ENCODE measurements at regions not wholly inside any gene's neighbourhood (a gene's known extent, or its start where the extent isn't known, plus 50 kb on each side); places are given as distances from the start of the nearest gene placed in this dataset.

DNA sequence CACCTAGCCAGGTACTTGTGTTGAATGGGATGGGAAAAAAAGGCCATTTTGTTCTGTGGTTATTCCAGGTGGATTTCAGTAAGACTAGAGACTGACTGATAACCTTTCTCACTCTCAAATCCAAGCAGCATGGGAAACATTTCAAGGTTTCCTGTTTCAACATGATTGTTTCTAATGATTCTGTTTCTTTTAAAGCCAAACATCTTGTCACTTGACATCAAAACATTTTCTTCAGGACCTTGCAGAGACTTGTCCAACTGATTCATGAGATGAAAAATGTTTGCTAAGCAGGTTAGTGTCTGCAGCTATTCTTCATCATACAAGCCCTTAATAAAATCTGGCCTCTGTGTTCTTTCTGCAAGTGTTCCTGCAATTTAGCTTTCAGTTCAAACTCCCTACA lies 456.5 kb upstream of the CWC22 start:
- DNase-seq (ENCODE audit: low read depth), result no peak

DNA sequence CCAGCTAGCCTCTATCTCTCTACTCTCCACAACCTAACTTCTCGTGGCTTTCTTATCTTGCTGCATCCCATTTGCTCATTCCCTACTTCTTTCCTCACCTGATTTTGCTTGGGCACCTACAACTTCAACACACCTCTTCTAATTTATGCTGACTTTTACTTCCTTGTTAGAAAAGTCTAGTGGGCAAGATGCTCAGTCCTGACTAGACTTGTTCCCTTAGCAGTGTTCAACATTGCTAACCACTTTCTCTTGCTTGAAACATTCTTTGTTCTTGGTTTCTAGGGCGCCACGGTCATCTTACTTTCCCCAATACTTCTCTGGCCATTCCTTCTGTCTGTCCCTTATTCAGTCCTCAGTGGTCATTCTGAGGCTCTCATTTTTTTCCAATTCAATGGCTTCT lies 454.7 kb upstream of the CWC22 start:
- DNase-seq (ENCODE audit: low read depth), result no peak

DNA sequence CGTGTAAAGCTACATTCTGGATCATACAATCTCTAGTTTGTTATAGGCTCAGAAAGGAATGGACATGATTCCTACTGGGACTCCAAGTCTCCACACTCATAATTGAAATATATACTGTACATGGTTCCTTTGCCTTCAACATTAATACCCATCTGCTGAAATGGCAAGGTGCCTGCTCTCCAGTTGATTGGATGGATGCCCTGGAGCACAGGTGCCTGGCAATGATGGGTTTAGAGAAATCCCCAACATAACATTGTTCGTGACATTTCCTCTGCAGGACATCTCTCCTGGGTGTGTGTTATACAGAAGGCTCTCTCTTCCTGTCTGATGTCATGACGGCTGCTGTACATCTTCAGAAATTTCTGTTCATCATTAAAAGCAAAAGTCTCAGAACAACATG lies 449.7 kb upstream of the CWC22 start:
- DNase-seq (ENCODE audit: low read depth), result no peak

DNA sequence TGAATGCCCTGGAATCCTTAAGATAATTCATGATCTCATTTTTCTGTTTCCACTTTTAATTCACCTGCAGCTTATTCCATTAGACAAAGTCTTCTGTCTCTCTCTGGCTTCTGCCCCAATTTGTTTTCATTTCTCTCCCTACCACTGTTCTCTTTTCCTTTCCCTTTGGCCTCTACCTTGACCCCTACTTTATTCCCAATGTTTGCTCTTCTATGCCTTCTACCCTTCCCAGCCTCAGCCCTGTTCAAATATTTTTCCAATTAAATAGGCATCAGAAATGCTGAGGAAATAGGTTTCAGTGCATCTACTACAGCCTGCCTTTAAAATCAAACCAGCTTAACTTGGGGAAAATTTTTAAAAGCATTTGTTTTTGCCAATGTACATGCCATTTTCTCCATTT lies 443.7 kb upstream of the CWC22 start:
- DNase-seq (ENCODE audit: low read depth), result no peak

DNA sequence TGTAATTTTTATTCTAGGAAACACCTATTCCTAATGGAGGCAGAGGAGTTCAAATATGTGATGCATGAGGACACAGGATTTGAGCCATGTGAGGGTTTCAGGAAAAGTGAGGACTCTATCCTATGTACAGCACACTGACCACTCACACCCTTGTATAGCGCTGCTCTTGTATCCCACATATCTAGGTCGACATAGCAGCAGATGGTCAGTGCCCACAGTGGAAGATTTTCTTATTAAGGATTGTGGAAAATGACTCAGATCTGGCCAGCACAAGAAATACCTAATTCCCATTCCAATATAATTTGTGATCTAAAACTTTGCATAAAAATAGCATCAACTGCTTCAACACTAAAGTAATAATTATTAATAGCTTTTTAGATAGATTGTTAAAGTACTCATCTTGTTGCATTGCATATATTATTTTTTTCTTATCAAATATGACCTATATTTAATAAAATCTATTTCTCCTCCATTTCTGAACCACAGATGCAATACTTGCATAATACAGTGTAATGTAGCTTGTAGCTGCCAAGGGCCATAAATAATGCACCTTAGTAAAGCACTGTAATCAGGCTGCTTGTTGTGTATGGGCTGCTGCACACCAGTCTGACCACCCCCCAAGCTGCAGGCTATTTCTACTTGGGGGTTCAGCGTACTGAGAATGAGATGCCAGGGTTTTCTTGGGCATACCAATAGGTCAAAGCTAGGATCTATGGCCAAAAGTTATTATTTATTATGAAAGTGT lies 442.2 kb upstream of the CWC22 start:
- DNase-seq (ENCODE audit: low read depth), result no peak

DNA sequence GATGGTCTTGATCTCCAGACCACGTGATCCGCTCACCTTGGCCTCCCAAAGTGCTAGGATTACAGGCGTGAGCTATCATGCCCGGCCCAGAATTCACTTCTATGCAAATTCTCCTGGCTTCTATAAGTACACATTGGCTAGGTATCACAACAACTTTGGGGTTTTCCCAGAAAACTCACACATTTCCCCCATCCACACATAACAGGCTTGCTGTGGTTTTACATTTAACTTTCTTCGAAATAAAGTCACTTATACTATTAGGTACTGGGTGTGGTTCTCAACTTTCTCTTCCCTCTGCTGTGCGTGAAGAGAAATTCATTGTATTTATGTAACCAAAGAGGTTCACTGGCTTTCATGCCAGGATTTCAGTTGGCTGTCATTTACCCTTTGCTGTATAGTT lies 439.4 kb upstream of the CWC22 start:
- no peak for DNase-seq (ENCODE audit: low read depth)

DNA sequence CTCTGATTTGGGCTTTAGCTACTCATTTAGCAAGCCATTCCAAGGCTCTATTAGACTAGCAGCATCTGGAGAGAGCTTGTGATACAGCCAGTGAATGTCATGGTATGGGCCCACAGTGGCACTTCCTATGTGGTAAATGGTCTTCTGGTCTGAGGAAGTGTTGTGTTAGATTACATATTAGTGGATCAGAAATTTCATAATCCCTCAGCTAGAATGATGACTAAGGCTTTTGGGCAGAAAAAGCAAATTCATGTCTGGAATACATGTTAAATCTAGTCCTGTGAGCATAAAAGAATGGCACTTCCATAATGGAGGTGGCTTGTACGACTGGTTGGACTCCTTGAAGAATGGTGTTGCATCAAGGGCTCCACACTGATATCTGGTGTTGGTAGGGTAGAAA lies 436.8 kb upstream of the CWC22 start:
- no peak for DNase-seq (ENCODE audit: low read depth)

DNA sequence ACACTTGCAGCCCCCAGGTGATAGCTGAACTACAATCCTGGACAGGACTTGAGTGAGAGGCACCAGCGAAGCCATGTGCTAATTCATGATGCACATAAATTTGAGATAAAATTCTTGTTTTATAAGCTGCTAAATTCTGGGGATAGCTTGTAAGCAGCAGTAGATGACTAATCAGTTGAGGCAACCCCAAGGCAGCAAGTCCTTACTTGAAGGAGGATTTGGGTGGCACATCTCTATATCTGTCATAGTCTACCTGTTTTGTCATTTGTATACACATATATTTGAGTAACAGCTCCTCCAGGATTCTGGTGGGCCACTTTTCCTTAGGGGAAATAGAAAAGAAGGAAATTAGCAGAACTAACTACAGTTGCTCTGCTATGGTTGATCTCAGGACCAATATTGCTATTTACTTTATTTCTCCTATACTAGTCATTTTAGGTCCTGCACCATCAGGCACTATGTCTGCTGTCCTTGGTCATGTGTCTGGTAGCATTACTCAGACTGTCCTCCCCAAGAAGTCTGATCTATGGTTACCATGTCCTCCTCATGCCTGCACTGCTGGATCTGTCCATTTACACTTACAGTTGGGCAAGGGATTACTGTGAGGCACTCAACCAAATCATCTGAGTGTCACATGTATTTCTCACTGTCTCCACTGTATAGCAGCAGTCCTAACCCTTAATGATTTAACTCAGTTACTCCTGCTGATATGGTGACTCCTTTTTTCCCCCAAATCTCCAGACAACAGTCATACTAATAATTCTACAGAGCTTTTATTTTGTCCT lies 436.0 kb upstream of the CWC22 start:
- DNase-seq (ENCODE audit: low read depth), result no peak

DNA sequence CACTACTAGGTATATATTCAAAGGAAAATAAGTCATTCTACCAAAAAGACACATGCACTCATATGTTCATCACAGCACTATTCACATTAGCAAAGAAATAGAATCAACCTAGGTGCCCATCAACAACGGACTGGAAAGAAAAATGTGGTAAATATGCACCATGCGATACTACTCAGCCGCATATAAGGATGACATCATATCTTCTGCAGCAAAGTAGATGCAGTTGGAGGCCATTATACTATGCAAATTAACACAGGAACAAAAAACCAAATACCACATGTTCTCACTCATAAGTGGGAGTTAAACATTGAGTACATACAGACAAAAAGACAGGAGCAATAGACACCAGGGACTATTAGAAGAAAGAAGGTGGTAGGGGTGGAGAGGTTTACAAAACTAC lies 412.1 kb upstream of the CWC22 start:
- DNase-seq (ENCODE audit: low read depth), result no peak

DNA sequence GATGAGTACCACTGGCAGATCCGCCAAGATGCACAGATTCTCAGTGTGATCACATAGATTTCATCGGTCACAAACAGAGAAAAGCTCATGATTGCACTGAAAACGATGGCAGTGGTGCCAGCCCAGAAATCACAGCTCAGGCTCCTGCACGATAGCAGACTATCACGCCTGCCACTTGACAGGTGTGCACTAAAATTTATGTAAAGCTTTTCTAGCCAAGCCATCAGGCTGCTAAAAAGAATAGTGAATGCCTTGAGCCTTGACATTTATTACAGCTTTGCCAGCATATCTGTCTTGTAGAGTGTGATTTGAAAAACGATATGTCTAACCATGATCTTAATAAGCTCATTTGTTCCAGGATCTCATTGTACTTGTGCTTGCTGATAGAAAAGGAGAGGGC lies 409.5 kb upstream of the CWC22 start:
- DNase-seq (ENCODE audit: low read depth), result no peak

DNA sequence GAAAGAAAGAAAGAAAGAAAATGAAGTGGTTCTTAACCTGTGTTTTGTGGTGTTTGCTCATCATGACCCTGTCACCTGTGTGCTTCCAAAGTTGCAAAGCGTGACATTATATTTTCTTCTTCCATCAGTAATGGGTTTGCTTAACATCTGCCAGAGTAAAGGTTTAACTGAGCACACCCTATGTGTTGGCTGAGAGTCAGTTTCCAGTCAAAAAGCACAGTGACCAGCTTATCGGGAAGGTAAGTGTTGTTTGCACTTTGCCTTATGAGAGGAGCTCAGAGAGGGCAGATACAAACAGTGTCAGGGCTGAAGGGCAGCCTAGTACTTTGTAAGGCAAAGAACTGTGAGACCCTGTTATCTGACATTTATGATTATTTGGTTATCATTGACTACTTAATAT lies 406.2 kb upstream of the CWC22 start:
- no peak for DNase-seq (ENCODE audit: low read depth)

DNA sequence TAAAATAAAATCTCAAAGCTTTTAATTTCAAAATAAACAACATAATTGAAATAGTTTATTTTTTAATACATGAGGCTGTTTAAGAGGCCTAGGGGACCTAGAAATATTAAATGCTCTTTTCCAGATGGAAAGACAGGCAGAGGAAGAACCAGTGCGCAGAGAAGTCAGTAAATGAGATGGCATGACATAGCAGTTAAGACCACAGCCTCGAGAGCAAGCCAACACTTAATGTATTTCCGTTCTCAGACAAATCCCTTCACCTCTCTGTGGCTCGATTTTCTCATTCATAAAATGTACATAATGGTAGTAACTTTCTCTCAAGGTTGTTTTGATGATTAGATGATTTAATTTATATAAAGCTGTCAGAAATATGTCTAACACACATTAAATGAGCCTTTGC lies 405.1 kb upstream of the CWC22 start:
- DNase-seq (ENCODE audit: low read depth), result peak; percentile 1

DNA sequence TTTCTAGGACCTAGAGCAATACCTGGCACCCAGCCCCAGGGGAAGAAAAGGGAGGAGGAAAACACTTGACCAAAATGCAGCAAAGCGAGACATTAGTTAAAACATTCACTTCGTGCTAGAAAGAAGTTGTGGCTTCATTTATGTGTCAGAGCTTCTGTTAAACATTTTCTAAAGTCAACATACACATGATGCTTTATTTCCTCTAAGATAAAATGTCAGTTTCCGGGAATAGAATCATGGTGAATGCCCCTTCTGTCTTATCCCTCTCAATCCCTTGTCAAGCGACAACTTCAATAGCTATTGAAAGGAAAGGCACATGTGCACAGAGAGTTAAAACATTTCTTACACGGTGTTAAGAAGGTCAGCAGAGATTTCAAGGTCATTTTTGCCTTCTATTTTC lies 404.6 kb upstream of the CWC22 start:
- DNase-seq (ENCODE audit: low read depth), result peak; percentile 1

DNA sequence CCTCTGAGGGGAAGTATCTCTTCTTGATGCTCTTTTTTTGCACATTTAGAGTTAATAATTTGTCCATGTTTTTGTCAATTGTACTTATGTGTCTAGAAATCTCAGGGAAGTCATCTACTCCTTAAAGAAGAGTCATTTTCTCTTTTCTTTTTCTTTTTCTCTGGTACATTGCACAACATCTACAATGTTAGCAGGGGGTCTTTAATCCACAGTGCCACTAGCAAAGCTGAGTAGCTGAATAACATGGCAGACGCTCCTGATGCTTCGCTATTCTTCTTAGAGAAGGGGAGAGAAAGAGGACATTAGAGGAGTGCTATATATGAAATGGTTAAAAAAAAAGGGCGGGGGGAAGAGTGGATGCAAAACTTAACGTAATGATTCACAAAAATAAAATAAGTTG lies 399.6 kb upstream of the CWC22 start:
- DNase-seq (ENCODE audit: low read depth), result no peak

DNA sequence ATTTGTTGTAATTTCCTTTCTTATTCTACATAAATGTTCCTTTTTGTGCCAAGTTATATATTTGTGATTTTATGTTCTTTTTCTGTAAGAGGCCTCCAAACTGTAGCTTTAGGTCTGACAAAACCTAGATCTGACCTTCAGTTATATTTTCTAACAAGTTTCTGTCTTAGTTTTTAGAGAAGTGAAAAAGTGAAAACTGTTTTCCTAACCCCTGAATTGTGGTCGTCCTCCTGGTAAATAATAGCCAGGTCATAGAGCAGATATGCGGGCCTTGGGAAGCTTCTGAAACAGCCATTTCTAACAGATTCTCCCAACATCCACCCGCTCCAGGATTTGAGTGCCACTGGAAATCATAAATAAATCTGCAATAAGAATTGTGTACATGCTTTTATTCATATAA lies 398.4 kb upstream of the CWC22 start:
- DNase-seq (ENCODE audit: low read depth), result no peak

DNA sequence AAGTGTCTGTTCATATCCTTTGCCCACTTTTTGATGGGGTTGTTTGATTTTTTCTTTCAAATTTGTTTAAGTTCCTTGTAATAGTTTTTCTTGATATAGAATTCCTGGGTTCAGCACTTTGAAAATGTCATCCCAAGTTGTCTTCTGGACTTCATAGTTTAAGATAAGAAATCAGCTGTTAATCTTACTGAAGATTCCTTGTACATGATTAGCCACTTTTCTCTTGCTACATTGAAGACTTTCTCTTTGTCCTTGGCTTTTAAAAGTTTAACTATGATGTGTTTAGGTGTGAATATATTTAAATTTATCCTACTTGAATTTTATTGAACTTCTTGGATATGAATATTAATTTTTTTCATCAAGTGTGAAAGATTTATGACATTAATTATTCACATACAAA lies 387.2 kb upstream of the CWC22 start:
- DNase-seq (ENCODE audit: low read depth), result no peak

DNA sequence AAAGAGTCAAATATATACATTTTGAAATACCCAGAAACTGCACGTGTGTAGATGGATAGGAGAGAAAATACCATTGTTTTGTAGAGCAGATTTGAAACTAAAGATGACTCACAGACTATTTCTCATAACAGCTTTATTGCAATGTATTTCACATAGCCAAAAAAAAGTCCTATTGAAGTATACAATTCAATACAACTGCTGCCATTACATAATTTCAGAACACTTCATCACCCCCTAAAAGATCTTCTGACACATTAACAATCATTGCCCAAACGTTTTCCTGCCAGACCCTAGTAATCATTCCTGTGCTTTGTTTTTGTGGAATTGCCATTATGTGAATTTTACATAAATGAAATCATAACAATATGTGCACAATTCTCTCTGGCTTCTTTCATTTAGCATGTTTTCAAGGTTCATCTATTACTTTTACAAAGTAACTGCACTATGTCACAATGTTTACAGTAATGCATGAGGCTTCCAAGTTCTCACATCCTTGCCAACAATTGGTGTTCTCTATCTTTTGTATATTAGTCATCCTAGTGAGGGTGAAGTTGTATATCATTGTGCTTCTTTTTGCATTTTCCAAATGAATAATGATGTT lies 378.6 kb upstream of the CWC22 start:
- DNase-seq (ENCODE audit: low read depth), result peak; percentile 11

DNA sequence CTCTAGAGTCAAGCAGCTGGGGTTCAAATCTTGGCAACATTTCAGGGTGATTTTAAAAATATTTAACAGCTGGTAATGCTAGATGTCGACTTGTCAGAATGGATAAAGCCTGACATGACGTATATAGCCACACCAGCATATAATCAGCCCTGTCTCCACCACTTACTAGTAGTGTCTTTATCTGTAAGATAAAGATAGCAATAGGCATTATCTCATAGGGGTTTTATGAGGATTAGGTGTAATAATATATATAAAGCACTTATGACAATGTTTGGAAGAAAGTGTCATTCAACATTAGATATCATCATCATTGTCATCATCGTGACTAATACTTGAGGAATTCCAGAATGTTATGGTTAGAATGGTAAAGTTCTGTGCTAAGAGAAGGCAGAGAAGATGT lies 369.0 kb upstream of the CWC22 start:
- no peak for DNase-seq (ENCODE audit: low read depth)

DNA sequence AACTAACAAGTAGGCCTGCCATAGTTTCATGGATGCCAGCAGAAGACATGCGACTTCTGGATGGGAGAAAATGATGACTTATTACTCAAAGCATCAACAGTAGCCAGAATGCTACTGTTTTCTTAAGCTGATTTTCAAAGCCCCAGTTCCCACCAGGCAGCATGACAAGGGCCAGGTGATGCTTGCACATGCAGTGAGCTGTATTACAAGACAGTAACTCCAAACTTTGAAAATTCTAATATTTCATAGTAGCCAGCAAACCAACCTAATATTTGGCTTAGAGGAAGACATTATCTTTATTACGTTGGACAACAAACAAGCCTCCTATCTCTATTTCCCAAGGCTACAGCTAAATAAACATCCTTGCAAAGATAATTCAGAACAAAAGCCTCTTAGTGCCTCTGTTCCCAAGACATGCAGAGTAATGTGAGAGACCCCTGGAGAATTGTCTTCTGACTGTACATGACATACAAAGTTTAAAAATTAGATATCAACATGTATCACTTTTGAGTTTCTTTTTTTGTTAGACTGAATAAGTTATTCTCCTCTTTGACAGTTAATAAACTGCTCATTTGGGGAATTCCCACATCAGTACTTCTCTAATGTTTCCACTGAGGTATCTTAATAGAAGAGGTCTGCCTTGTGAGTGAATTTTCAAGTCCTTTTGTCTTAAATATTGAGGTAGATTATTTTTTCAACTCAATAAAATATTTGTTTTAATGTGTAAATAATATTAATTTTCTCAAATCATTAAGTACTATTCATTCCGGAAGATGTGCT lies 367.6 kb upstream of the CWC22 start:
- DNase-seq (ENCODE audit: low read depth), result no peak

DNA sequence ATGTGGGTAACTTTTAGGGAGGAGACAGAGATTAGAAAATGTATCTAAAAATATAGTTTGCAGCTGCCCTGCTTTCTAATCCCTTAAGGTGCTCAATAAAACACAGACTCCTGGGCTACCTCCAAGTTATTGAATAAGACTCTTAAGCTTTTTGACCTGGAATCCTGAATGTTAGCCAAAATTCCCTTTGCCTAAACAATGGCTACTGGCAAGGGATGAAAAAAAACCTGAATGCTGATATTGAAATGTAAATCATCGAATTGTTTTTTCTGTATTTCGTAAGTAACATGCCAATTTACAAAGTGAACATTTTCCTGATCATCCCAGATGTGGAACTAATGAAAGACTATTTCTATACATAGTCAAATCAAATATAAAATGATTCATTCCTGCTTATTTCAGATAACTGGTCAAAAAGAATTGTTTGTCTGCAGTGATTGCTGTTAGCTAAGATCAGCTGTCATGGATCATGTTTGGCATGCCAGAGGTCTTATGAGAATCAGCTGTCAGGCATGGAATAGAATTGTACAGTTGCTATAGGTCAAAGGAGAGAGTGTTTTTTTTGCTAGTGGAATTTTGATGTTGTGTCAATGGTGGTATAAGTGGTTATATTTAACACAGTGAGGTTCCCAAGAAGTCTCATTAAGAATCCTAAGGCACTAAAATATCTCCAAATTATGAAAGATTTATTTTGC lies 363.6 kb upstream of the CWC22 start:
- DNase-seq (ENCODE audit: low read depth), result no peak

DNA sequence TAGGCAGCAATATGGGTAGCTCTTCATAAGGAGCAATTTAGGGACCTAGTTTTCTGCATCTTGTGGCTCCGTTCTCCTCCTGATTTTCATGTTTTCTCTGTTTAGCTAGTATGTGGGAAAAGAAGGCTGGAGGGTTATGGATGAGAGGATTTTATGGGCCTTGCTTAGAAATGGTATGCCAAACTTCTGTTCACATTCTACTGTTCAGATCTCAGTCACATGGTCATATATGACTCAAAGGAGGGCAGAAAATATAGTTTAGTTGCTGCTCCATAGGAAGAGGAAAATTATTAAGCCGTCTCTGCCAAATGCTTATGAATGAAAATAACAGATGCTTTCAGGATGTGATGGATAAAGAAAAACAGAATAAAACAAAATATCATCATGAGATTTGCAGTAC lies 361.8 kb upstream of the CWC22 start:
- no peak for DNase-seq (ENCODE audit: low read depth)

DNA sequence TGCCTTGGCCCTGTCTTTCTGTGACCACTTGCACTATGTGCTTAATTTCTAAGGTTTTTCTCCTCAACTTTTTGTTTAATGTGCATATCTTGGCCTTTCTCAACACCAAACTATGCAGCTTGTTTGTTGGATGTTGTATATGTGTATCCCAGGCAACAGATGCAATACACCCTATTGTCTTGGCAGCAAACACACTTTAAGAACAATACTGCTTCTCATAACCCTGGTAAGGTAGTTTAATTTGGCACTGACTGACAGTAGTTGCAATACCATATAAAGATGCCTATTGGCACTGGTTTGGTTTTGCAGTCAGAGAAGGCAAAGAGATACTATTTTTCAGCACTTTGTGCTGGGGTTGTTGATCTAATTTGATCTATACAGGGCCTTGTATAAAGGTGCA lies 360.7 kb upstream of the CWC22 start:
- DNase-seq (ENCODE audit: low read depth), result peak; percentile 3
